ENCODE measurements at regions not wholly inside any gene's neighbourhood (a gene's known extent, or its start where the extent isn't known, plus 50 kb on each side); places are given as distances from the start of the nearest gene placed in this dataset.

DNA sequence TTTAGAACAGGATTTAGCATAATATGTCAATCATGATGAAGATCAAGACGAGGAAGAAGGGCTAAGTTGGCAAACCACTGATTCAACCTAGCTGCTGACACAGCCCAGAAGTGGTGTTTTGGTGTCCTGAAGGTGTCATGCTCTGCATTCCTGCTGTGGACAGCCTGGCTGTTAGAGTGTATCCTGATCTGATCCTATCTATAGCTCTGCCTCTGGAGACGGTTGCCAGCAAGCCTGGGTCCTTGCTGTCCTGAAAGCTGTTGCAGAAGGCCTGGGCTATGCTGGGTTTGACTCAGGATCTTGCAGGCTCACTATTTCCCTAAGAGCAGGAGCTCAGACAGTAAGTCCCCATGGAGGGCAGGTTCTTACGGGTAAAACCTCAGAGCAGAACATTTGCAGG is 416.4 kb downstream of the TSHZ3 start:
- DNase-seq, result no peak

- no peak for DNase-seq
Measured at GRCh38 chr19:30930941-30931706, 418.1 kb downstream of the TSHZ3 start.

GRCh38 chr19:30927705-30928104 is 421.5 kb downstream of the TSHZ3 start:
- DNase-seq, result no peak

DNA sequence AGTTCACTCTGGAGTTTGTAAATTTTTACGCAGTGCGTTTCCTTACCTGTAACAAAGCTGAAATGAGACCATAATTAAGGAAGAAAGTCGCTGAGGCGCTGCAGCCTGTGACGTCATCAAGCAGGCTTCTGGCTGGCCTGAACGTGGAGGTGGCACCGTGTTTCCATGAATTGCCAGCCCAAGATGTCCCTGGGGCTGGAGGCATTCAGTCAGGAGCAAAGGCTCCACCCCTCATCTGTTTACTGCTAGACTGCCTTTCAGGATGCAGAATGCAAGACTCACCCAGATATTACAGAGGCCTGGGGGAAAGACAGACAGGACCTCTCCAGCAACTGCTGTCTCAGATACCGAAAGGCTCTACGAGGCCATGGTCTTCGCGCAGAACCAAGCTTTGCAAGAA is 424.6 kb downstream of the TSHZ3 start:
- no peak for DNase-seq

DNA sequence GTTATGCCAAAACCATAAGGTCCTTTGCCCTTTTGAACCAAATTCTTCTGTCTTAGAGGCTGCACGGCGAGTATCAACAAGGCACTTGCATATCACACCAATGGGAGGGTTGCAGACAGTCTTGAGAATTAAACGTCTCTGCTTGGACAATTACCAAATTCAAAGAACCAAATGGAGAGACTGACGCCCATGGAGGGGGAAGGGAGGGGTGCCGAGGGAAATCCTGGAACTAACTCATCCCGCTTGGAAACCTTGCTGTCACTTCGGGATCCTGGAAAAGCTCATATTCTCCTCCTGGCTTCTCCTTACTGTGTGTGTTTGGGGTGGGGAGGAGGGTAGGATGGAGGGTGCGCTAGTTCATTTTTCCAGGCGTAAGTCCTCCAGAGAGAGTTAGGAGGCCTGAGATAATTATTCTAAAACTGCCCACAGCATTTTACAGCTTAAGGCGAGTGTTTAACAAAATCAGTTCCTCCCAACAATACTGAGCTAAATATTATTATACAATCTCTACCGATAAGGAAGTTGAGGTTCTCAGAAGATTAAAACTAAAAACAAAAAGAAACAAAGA is 425.1 kb downstream of the TSHZ3 start:
- DNase-seq, result no peak

DNA sequence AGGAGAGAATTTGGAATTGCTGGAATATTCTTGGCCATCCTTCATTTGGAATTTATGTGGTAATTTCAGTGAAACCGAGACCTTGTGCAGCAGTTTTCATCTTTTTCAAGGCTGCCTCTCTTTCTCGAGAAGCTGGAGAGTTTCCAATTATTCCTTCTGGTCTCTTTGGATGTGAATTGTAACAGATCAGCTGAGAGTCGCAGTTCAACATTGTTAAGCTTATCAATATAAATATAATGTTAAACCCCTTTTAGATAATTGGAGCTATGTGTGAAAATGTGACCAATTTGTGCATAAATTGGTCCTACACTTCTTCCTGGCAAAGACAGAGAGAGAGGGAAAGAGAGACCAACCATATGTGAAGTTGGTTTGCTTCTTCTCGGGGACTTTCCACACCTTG is 425.6 kb downstream of the TSHZ3 start:
- DNase-seq, result no peak

DNA sequence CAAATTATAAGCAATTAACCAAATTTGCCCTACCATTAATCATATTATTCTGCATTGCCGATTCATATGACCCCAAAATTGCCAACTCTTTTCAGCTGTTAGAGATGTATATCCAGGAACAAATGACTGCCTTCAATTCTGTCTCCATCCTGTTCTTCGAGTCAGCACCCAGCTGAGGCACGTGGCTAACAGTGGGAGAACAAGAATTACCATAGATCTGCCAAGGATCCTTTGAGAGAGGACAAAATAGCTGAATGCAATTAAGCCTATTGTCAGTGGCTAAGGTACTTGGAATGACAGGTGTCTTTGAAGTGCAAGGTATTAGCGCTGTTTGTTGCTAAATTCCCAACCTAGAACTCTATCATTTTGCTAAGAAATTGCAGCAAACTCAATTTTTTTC is 426.1 kb downstream of the TSHZ3 start:
- DNase-seq, result no peak

DNA sequence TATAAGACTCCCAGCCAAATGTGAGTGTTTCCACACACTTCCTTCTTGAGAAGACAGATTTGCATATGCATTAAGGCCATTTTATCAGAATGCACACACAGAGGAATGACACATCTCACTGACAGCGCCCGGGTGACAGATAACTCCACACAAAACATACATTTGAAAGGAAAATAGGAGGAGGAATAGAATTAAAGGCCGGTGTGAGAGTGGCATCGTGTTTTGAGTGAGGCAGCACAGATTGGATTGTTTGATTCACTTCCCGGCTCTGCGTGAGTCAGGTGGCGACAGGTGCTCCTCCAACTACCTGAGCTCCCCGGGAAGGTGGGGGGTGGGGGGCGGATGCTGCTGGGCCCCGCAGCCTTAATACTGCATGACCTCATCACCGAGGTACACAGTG is 429.0 kb downstream of the TSHZ3 start:
- DNase-seq, result no peak

DNA sequence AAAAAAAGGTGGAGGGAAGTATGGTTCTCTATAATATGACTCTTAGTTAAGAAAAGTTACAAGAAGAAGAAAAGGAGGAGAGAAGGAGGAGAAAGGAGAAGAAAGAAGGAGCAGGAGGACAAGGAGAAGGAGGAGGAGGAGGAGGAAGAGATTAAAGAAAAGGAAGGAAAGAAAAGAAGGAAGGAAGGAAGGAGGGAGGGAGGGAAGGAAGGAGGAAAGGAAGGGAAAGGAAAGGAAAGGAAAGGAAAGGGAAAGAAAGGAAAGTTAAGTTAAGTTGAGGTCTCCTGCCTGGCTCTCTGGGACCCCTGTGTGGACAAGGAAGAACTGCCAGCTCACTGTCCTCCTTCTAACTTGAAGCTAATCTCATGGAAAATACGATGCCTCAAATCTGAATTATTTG is 429.5 kb downstream of the TSHZ3 start:
- DNase-seq, result no peak

- DNase-seq, result no peak
Measured at GRCh38 chr19:30916238-30916637, 433.0 kb downstream of the TSHZ3 start.

- no peak for DNase-seq
Measured at GRCh38 chr19:30911491-30911890, 437.7 kb downstream of the TSHZ3 start.

- DNase-seq, result no peak
Measured at GRCh38 chr19:30910485-30911240, 438.6 kb downstream of the TSHZ3 start.

- no peak for DNase-seq
Measured at GRCh38 chr19:30909216-30909615, 440.0 kb downstream of the TSHZ3 start.

DNA sequence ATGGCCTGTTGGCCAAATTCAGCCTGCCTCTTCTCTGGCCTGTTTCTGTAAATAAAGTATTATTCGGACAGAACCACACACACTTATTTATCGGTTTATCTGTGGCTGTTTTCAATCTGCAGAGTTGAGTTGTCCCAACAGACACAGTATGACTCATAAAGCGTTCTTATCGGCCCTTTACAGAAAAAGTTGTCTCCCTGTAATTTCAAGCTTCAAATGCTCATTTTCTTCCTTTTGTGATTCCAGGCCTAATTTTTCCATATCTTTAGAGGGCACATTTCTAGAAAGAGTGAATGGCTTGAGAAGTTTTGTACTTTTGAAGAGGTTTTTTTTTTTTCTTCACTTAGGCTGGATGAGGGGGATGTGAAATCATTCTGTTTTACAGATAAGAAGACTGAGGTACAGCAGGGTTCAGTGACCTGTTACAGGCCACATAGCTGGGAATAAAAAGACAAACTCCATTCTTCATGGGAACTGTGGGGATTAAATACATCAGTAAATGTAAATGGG is 440.9 kb downstream of the TSHZ3 start:
- DNase-seq, result peak; percentile 32

- no peak for DNase-seq
Measured at GRCh38 chr19:30906871-30907270, 442.4 kb downstream of the TSHZ3 start.

GRCh38 chr19:30900051-30900450 is 449.2 kb downstream of the TSHZ3 start:
- DNase-seq, result no peak

- no peak for DNase-seq
Measured at GRCh38 chr19:30898353-30899103, 450.7 kb downstream of the TSHZ3 start.

GRCh38 chr19:30897553-30897952 is 451.7 kb downstream of the TSHZ3 start:
- no peak for DNase-seq

- no peak for DNase-seq
Measured at GRCh38 chr19:30897034-30897433, 452.2 kb downstream of the TSHZ3 start.

- no peak for DNase-seq
Measured at GRCh38 chr19:30896554-30896953, 452.7 kb downstream of the TSHZ3 start.

DNA sequence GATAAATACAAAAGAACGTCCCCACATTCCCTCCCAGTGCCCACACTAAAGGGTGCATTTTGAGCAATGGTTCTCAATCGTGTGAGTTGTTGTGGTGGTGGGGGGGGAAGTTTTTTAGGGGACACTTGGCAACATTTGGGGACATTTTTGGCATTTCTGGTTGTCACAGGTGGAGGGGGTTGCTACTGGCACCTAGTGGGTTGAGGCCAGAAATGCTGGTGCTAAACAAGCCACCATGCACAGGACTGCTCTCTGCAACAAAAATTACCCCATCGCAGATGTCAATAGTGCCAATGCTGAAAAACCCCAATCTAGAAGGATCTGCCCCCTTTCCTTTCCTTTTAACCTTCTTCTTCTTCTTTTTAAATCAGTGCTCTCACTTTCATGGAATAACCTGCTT is 453.3 kb downstream of the TSHZ3 start:
- DNase-seq, result no peak

DNA sequence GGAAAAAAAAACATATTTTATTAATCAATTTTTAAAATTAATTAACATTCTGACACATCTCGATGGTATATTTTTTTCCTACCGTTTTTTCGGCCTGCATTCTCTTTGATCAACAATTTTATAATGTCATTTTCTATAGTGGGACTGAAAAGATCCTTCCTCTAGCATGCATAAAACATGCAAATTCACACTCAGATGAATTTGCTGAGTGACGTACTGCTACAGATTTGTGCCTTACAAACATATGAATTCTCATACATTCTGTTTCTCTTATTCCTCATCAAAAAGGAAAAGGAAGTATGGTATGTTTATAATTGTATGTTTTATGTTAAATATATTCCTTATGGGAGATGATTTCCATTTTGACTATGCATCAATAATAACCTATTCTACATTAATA is 458.2 kb downstream of the TSHZ3 start:
- no peak for DNase-seq

- DNase-seq, result no peak
Measured at GRCh38 chr19:30890033-30890432, 459.2 kb downstream of the TSHZ3 start.

Data from hematopoietic multipotent progenitor cell treated with erythropoietin and hydrocortisone succinate and interleukin-3 and kit ligand, for 8 days (in vitro differentiated cells).